ENCODE measurements at regions not wholly inside any gene's neighbourhood (a gene's known extent, or its start where the extent isn't known, plus 50 kb on each side); places are given as distances from the start of the nearest gene placed in this dataset.

GRCh38 chr14:53231171-53231570 is 78.0 kb upstream of the DDHD1 start:
- Mint-ChIP-seq H3K27me3 (ENCODE audit: unreplicated experiment) (no peaks in the 10 kb centered on the region), H3K4me3 (ENCODE audit: unreplicated experiment) (no peak overlapping the region), H3K4me1 (ENCODE audit: unreplicated experiment) (no peaks in the 10 kb centered on the region), H3K27ac (ENCODE audit: unreplicated experiment) (peak overlapping the region; percentile 6), H3K36me3 (ENCODE audit: low read depth, unreplicated experiment) (peaks cover 4% of the 10 kb centered on the region), H3K9me3 (ENCODE audit: unreplicated experiment) (no peaks in the 10 kb centered on the region)
- no peak for TF ChIP-seq CTCF (IDR thresholded peaks at IDR 0.05; ENCODE audit: unreplicated experiment)
- no peak for DNase-seq (ENCODE audit: low spot score)

GRCh38 chr14:53228966-53229365 is 75.8 kb upstream of the DDHD1 start:
- Mint-ChIP-seq H3K4me1 (ENCODE audit: unreplicated experiment) (no peaks in the 10 kb centered on the region), H3K27ac (ENCODE audit: unreplicated experiment) (no peak overlapping the region), H3K9me3 (ENCODE audit: unreplicated experiment) (no peaks in the 10 kb centered on the region), H3K36me3 (ENCODE audit: low read depth, unreplicated experiment) (peaks cover 4% of the 10 kb centered on the region), H3K4me3 (ENCODE audit: unreplicated experiment) (no peak overlapping the region), H3K27me3 (ENCODE audit: unreplicated experiment) (peaks cover 2% of the 10 kb centered on the region)
- no peak for TF ChIP-seq CTCF (IDR thresholded peaks at IDR 0.05; ENCODE audit: unreplicated experiment)
- no peak for DNase-seq (ENCODE audit: low spot score)

- H3K4me1 Mint-ChIP-seq (ENCODE audit: unreplicated experiment), result no peaks in the 10 kb centered on the region
- H3K27me3 Mint-ChIP-seq (ENCODE audit: unreplicated experiment), result peaks cover 3% of the 10 kb centered on the region
- H3K9me3 Mint-ChIP-seq (ENCODE audit: unreplicated experiment), result no peaks in the 10 kb centered on the region
- no peak for TF ChIP-seq CTCF (IDR thresholded peaks at IDR 0.05; ENCODE audit: unreplicated experiment)
- no peak overlapping the region for H3K27ac Mint-ChIP-seq (ENCODE audit: unreplicated experiment)
- H3K4me3 Mint-ChIP-seq (ENCODE audit: unreplicated experiment), result no peak overlapping the region
- no peak for DNase-seq (ENCODE audit: low spot score)
- no peaks in the 10 kb centered on the region for H3K36me3 Mint-ChIP-seq (ENCODE audit: low read depth, unreplicated experiment)
Measured at GRCh38 chr14:53227154-53227718, 74.1 kb upstream of the DDHD1 start.

GRCh38 chr14:53226553-53226952 is 73.4 kb upstream of the DDHD1 start:
- Mint-ChIP-seq H3K9me3 (ENCODE audit: unreplicated experiment) (no peaks in the 10 kb centered on the region), H3K4me1 (ENCODE audit: unreplicated experiment) (no peaks in the 10 kb centered on the region), H3K4me3 (ENCODE audit: unreplicated experiment) (no peak overlapping the region), H3K27me3 (ENCODE audit: unreplicated experiment) (peaks cover 3% of the 10 kb centered on the region), H3K36me3 (ENCODE audit: low read depth, unreplicated experiment) (no peaks in the 10 kb centered on the region), H3K27ac (ENCODE audit: unreplicated experiment) (no peak overlapping the region)
- TF ChIP-seq CTCF (IDR thresholded peaks at IDR 0.05; ENCODE audit: unreplicated experiment), result no peak
- no peak for DNase-seq (ENCODE audit: low spot score)

- Mint-ChIP-seq H3K4me3 (ENCODE audit: unreplicated experiment) (no peak overlapping the region), H3K27me3 (ENCODE audit: unreplicated experiment) (peaks cover 3% of the 10 kb centered on the region), H3K9me3 (ENCODE audit: unreplicated experiment) (no peaks in the 10 kb centered on the region), H3K27ac (ENCODE audit: unreplicated experiment) (no peak overlapping the region), H3K4me1 (ENCODE audit: unreplicated experiment) (no peaks in the 10 kb centered on the region), H3K36me3 (ENCODE audit: low read depth, unreplicated experiment) (no peaks in the 10 kb centered on the region)
- DNase-seq (ENCODE audit: low spot score), result no peak
- TF ChIP-seq CTCF (IDR thresholded peaks at IDR 0.05; ENCODE audit: unreplicated experiment), result no peak
Measured at GRCh38 chr14:53220914-53221313, 67.8 kb upstream of the DDHD1 start.

All from endothelial cell (in vitro differentiated cells).